OCI-LY1 (cell line): ENCODE measurements at regions not wholly inside any gene's neighbourhood (a gene's known extent, or its start where the extent isn't known, plus 50 kb on each side); places are given as distances from the start of the nearest gene placed in this dataset.

Source experiments
- CTCF ChIP-seq: fragments of 200-600 bp; sonication (generic), shearing (Covaris generic); IDR thresholded peaks from 2 replicates; pipeline ENCODE4 v1.5.1; 2017; ENCODE audit warnings: mild to moderate bottlenecking, antibody characterized with exemption, low read length, moderate library complexity, mixed read lengths
- EZH2 ChIP-seq: fragments of 200-600 bp; sonication (generic), shearing (Covaris generic); IDR thresholded peaks from 2 replicates; pipeline ENCODE4 v1.8.0; 2017; ENCODE audit warnings: borderline replicate concordance, mixed run types, mild to moderate bottlenecking, antibody characterized with exemption, low read length, moderate library complexity, mixed read lengths

- TF ChIP-seq CTCF: no peak
- TF ChIP-seq EZH2: no peak
These were observed 426.4 kb downstream of the MBD2 start for GRCh38 chr18:53797998-53798495.
